OCI-LY3 (cell line): ENCODE measurements at regions not wholly inside any gene's neighbourhood (a gene's known extent, or its start where the extent isn't known, plus 50 kb on each side); places are given as distances from the start of the nearest gene placed in this dataset.

Source experiments
- H2AFZ ChIP-seq: fragments of 200-600, 300-600 bp; shearing (Covaris generic); 2 replicates; pipeline ENCODE4 v1.6.0; 2014; ENCODE audit warnings: antibody characterized with exemption, low read depth, low read length
- H3K27ac ChIP-seq: fragments of 200-600, 300-600 bp; sonication (generic); 2 replicates; pipeline ENCODE4 v1.5.1; 2014; ENCODE audit warnings: mild to moderate bottlenecking, low read length, moderate library complexity, mixed read lengths
- H3K27me3 ChIP-seq: fragments of 200-600, 300-600 bp; sonication (generic); 2 replicates; pipeline ENCODE4 v1.6.1; 2014; ENCODE audit warnings: low read depth, low read length, mixed read lengths
- H3K36me3 ChIP-seq: fragments of 200-600, 300-600 bp; sonication (generic); replicated peaks from 2 replicates; pipeline ENCODE3; 2014; ENCODE audit warnings: low read depth, low read length, mixed read lengths
- H3K4me1 ChIP-seq: fragments of 300-600, 200-600 bp; sonication (generic); 2 replicates; pipeline ENCODE4 v1.6.1; 2014; ENCODE audit warnings: low read length, mixed read lengths
- H3K4me2 ChIP-seq: fragments of 200-600, 300-600 bp; sonication (generic); 2 replicates; pipeline ENCODE4 v1.6.1; 2014; ENCODE audit warnings: low read length, mixed read lengths
- H3K4me3 ChIP-seq: fragments of 300-600, 200-600 bp; sonication (generic); 2 replicates; pipeline ENCODE4 v1.5.1; 2014; ENCODE audit warnings: antibody characterized with exemption, mild to moderate bottlenecking, low read length, moderate library complexity
- H3K79me2 ChIP-seq: fragments of 300-600, 200-600 bp; shearing (Covaris generic); 2 replicates; pipeline ENCODE4 v1.6.1; 2014; ENCODE audit warnings: mild to moderate bottlenecking, low read length, mixed read lengths
- H3K9ac ChIP-seq: fragments of 300-600, 200-600 bp; shearing (Covaris generic); 2 replicates; pipeline ENCODE4 v1.6.0; 2014; ENCODE audit warnings: mild to moderate bottlenecking, low read length, moderate library complexity
- H3K9me3 ChIP-seq: fragments of 200-600, 300-600 bp; shearing (Covaris generic); 2 replicates; pipeline ENCODE4 v1.6.1; 2014; ENCODE audit warnings: low read length, mixed read lengths; ENCODE audit not compliant: insufficient read depth
- H4K20me1 ChIP-seq: fragments of 200-600, 300-600 bp; sonication (generic); 2 replicates; pipeline ENCODE4 v1.6.1; 2016; ENCODE audit warnings: low read length, mixed read lengths; ENCODE audit not compliant: insufficient read depth
- CTCF ChIP-seq: fragments of 200-600, 300-600 bp; sonication (generic); IDR thresholded peaks from 2 replicates; pipeline ENCODE4 v1.5.1; 2014; ENCODE audit warnings: antibody characterized with exemption, low read length, low read depth
- EZH2phosphoT487 ChIP-seq: fragments of 200-600 bp; shearing (Covaris generic); IDR thresholded peaks from 2 replicates; pipeline ENCODE4 v1.6.1; 2018; ENCODE audit warnings: antibody characterized with exemption, mixed run types, low read depth

- H3K27me3 ChIP-seq = no peaks in the 10 kb centered on the region
- TF ChIP-seq EZH2phosphoT487 (no peak), CTCF (no peak)
- H3K79me2 ChIP-seq = no peaks in the 10 kb centered on the region
- H3K4me3 ChIP-seq = no peak overlapping the region
- H3K27ac ChIP-seq = no peak overlapping the region
- no peaks in the 10 kb centered on the region for H3K4me1 ChIP-seq
- no peak overlapping the region for H3K4me2 ChIP-seq
- H3K9ac ChIP-seq = no peak overlapping the region
- H2AFZ ChIP-seq = no peak overlapping the region
- H4K20me1 ChIP-seq = no peaks in the 10 kb centered on the region
- no peaks in the 10 kb centered on the region for H3K36me3 ChIP-seq
- H3K9me3 ChIP-seq = no peaks in the 10 kb centered on the region
Measured at GRCh38 chr2:145102706-145103105, 582.8 kb upstream of the ZEB2 start.

GRCh38 chr2:145100301-145100700, 580.4 kb upstream of the ZEB2 start:
- Histone ChIP-seq H2AFZ (no peak overlapping the region), H3K9me3 (no peaks in the 10 kb centered on the region), H3K27ac (no peak overlapping the region), H3K4me1 (no peaks in the 10 kb centered on the region), H3K79me2 (no peaks in the 10 kb centered on the region), H3K4me3 (no peak overlapping the region), H3K4me2 (no peak overlapping the region), H3K9ac (no peak overlapping the region), H3K27me3 (no peaks in the 10 kb centered on the region), H3K36me3 (no peaks in the 10 kb centered on the region), H4K20me1 (no peaks in the 10 kb centered on the region)
- TF ChIP-seq CTCF (no peak), EZH2phosphoT487 (no peak)

- TF ChIP-seq CTCF = no peak
- TF ChIP-seq EZH2phosphoT487 = no peak
- Histone ChIP-seq H3K9ac (no peak overlapping the region), H3K4me1 (no peaks in the 10 kb centered on the region), H2AFZ (no peak overlapping the region), H3K4me2 (no peak overlapping the region), H3K79me2 (no peaks in the 10 kb centered on the region), H3K27me3 (no peaks in the 10 kb centered on the region), H3K9me3 (no peaks in the 10 kb centered on the region), H4K20me1 (no peaks in the 10 kb centered on the region), H3K36me3 (no peaks in the 10 kb centered on the region), H3K4me3 (no peak overlapping the region), H3K27ac (no peak overlapping the region)
Measured at GRCh38 chr2:145096582-145096981, 576.7 kb upstream of the ZEB2 start.

GRCh38 chr2:145095641-145096435, 575.9 kb upstream of the ZEB2 start:
- H3K4me2 ChIP-seq = no peak overlapping the region
- no peaks in the 10 kb centered on the region for H3K27me3 ChIP-seq
- no peaks in the 10 kb centered on the region for H3K4me1 ChIP-seq
- no peaks in the 10 kb centered on the region for H3K79me2 ChIP-seq
- no peaks in the 10 kb centered on the region for H4K20me1 ChIP-seq
- H3K36me3 ChIP-seq = no peaks in the 10 kb centered on the region
- H3K27ac ChIP-seq = no peak overlapping the region
- H3K9ac ChIP-seq = no peak overlapping the region
- no peak overlapping the region for H2AFZ ChIP-seq
- no peak overlapping the region for H3K4me3 ChIP-seq
- no peak for TF ChIP-seq EZH2phosphoT487
- no peak for TF ChIP-seq CTCF
- H3K9me3 ChIP-seq = no peaks in the 10 kb centered on the region
